HFFc6 (cell line): ENCODE measurements at regions not wholly inside any gene's neighbourhood (a gene's known extent, or its start where the extent isn't known, plus 50 kb on each side); places are given as distances from the start of the nearest gene placed in this dataset.

Source experiments
- DNase-seq: peaks from one replicate; pipeline ENCODE4 v3.0.0-alpha.2; 2018
- H3K27ac Mint-ChIP-seq: 2 replicates; pipeline ENCODE4 v1.8.0; 2020; ENCODE audit warnings: mild to moderate bottlenecking, mixed read lengths
- H3K27me3 Mint-ChIP-seq: 2 replicates; pipeline ENCODE4 v1.8.0; 2021; ENCODE audit warnings: mild to moderate bottlenecking, moderate library complexity, mixed read lengths; ENCODE audit not compliant: insufficient read depth
- H3K36me3 Mint-ChIP-seq: 2 replicates; pipeline ENCODE4 v1.8.0; 2021; ENCODE audit warnings: low read depth, mixed read lengths
- H3K4me1 Mint-ChIP-seq: 2 replicates; pipeline ENCODE4 v1.8.0; 2020; ENCODE audit warnings: low read depth, mixed read lengths
- H3K4me3 Mint-ChIP-seq: 2 replicates; pipeline ENCODE4 v1.8.0; 2020; ENCODE audit warnings: mild to moderate bottlenecking, moderate library complexity, mixed read lengths
- H3K9me3 Mint-ChIP-seq: 2 replicates; pipeline ENCODE4 v1.8.0; 2020; ENCODE audit warnings: mild to moderate bottlenecking, mixed read lengths
- TF ChIP-seq, protein P1 (sequence below): fragments of 200-600 bp; sonication (generic); IDR thresholded peaks from 2 replicates; pipeline ENCODE4 v1.5.0; 2021; ENCODE audit warnings: antibody characterized with exemption, mild to moderate bottlenecking

- DNase-seq = no peak
- Mint-ChIP-seq H3K4me1 (no peaks in the 10 kb centered on the region), H3K9me3 (peaks cover 76% of the 10 kb centered on the region), H3K27ac (no peak overlapping the region), H3K36me3 (peaks cover 3% of the 10 kb centered on the region; the same call in 1 of the 2 replicates), H3K4me3 (no peak overlapping the region), H3K27me3 (no peaks in the 10 kb centered on the region; the same call in 1 of the 2 replicates)
- TF ChIP-seq, protein P1, sequence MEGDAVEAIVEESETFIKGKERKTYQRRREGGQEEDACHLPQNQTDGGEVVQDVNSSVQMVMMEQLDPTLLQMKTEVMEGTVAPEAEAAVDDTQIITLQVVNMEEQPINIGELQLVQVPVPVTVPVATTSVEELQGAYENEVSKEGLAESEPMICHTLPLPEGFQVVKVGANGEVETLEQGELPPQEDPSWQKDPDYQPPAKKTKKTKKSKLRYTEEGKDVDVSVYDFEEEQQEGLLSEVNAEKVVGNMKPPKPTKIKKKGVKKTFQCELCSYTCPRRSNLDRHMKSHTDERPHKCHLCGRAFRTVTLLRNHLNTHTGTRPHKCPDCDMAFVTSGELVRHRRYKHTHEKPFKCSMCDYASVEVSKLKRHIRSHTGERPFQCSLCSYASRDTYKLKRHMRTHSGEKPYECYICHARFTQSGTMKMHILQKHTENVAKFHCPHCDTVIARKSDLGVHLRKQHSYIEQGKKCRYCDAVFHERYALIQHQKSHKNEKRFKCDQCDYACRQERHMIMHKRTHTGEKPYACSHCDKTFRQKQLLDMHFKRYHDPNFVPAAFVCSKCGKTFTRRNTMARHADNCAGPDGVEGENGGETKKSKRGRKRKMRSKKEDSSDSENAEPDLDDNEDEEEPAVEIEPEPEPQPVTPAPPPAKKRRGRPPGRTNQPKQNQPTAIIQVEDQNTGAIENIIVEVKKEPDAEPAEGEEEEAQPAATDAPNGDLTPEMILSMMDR = no peak
Measured at GRCh38 chr9:89807101-89807395, 202.2 kb downstream of the GADD45G start.

DNA sequence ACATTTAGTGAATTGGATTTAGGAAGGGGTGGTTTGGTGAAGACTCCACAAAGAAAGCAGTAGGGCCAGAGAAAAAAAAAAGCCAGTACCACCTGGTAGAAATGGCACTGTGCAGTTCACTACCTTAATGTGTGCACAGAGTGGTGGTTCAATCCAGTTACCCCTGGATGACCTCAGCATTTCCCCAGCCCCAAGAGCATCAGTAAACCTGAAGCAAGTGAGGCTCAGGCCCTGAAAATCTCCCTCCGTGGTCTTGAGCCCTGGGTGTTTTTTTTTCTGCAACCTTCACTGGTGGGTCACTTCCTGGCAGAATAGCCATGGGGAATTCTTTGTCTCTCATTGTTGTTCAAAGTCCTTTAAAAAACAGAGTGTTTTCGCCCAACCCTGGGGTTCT, 202.9 kb downstream of the GADD45G start:
- TF ChIP-seq, protein P1 = no peak
- H3K4me1 Mint-ChIP-seq = no peaks in the 10 kb centered on the region
- H3K4me3 Mint-ChIP-seq = no peak overlapping the region
- no peak for DNase-seq
- no peaks in the 10 kb centered on the region; the same call in 1 of the 2 replicates for H3K27me3 Mint-ChIP-seq
- H3K27ac Mint-ChIP-seq = no peak overlapping the region
- H3K9me3 Mint-ChIP-seq = peaks cover 76% of the 10 kb centered on the region
- no peaks in the 10 kb centered on the region for H3K36me3 Mint-ChIP-seq

DNA sequence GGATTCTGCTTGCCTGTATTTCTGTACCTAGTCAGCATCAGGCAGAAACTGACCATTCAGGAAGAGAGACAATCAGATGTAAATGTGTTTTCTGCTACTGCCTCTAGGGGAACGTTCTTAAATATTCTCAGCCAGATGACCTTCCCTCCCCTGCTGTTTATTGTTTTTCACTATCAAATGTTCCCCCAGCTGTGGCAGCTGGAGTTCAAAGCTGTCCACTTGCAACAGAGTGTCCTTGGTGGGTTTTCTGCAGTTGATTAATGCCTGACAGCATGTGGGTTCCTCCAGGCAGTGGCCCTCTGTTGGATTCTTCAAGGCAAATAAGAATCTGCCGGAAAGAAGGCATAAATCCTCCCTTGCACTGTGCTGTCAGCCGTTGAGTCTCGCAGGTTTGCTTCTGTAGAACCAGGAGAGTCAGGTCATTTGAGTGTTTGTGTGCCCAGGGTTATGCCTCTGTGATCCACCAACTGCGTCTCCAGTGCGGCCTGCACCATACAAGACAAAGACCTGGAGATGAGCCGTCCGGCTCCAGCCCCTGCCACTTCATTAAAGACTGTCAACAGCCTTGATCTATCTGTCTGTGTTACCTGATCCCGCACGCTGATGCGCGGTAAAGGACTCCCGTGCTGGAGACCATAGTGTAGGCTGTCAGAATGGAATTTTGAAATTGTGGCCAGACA, 203.4 kb downstream of the GADD45G start:
- no peak for DNase-seq
- Mint-ChIP-seq H3K9me3 (peaks cover 74% of the 10 kb centered on the region), H3K27me3 (no peaks in the 10 kb centered on the region; the same call in 1 of the 2 replicates), H3K4me1 (no peaks in the 10 kb centered on the region), H3K27ac (no peak overlapping the region), H3K4me3 (no peak overlapping the region), H3K36me3 (no peaks in the 10 kb centered on the region)
- TF ChIP-seq, protein P1 = no peak

DNA sequence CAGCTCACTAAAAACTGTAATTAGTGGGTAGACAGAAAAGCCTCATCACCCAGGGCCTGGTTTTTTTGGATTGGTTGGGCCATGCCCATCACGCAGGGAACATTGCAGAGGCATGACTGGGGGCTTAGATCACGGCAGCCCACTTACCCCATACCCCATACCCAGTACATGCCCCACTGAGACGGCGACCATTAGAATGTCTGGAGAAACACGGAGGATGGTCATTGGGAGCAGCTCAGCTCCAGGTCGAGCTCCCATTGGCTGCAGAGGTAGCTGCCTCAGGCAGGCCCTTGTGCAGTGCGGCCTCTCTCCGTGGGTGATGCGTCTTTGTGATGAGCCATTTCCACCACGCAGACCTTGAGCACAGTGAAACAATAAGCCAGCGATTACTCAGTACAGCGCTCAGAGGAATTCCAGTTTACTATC, 204.0 kb downstream of the GADD45G start:
- Mint-ChIP-seq H3K27me3 (no peaks in the 10 kb centered on the region; the same call in 1 of the 2 replicates), H3K36me3 (no peaks in the 10 kb centered on the region), H3K27ac (no peak overlapping the region), H3K4me3 (no peak overlapping the region), H3K9me3 (peaks cover 78% of the 10 kb centered on the region), H3K4me1 (no peaks in the 10 kb centered on the region)
- TF ChIP-seq, protein P1 = no peak
- no peak for DNase-seq

- Mint-ChIP-seq H3K4me3 (no peak overlapping the region), H3K27ac (no peak overlapping the region), H3K27me3 (no peaks in the 10 kb centered on the region; the same call in 1 of the 2 replicates), H3K36me3 (no peaks in the 10 kb centered on the region), H3K4me1 (no peaks in the 10 kb centered on the region), H3K9me3 (peaks cover 78% of the 10 kb centered on the region)
- no peak for DNase-seq
- TF ChIP-seq, protein P1 = no peak
Measured at GRCh38 chr9:89810431-89810830, 205.6 kb downstream of the GADD45G start.
